ENCODE measurements at regions not wholly inside any gene's neighbourhood (a gene's known extent, or its start where the extent isn't known, plus 50 kb on each side); places are given as distances from the start of the nearest gene placed in this dataset.

GRCh38 chr20:39381595-39381994 lies 419.5 kb downstream of the DHX35 start:
- DNase-seq (ENCODE audit: low read depth), result no peak

DNA sequence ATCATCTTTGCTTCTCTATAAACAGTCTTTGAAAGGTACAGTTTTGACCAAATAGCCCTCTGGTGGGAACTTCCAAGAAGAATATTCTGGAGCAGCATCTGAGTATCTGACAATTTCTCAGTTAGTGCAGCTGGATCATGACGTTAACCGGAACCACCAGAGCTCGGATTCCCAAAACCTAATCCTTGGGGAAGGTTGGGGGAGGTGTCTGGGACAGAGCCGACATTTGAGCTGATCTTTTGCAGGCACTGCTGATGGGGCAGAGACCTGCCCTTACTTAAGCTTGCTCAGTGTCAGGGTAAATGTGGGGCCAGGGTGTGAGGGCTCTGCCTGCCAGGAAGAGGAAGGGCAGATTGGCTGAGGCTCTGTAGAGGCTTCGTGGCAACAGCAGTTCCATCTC lies 416.6 kb downstream of the DHX35 start:
- no peak for DNase-seq (ENCODE audit: low read depth)

DNA sequence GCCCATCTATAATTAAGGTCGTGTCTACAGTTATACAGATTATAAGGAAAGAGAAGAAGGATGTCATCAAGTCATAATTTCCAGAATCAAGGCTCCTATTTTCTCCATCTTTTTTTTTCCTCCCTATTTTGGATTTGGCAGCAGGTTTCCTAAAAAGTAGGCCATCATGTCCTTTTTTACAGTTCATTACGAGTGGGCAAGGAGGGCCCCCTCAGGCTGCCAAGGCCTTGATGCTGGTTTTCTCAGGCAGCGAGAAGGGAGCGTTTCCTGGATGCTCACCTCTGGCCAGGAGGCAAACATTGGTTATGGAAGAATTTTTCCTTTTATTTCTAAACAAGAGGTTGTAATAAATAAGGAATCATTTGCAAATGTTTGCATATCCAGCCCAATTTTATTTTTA lies 414.6 kb downstream of the DHX35 start:
- no peak for DNase-seq (ENCODE audit: low read depth)

DNA sequence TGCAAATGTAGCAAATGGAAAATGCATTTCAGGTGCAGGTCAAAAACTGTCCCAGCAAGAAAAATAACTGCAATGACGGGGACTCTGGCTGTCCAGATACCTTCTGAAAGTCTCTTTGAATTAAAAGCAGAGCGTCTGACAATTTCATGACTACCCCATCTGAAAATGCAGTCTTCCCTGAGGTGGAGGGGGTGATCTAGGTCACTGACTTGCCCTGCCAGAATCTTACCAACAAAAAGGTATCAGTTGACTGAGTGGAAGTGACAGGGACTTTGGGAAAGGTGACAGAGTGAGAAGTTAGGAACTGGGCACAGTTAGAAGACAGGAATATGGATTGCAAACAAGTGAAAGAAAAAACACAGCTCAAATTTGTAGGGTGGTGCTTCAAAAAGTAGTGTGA lies 402.2 kb downstream of the DHX35 start:
- no peak for DNase-seq (ENCODE audit: low read depth)

GRCh38 chr20:39359981-39360620 lies 398.0 kb downstream of the DHX35 start:
- no peak for DNase-seq (ENCODE audit: low read depth)

GRCh38 chr20:39358052-39358451 lies 395.9 kb downstream of the DHX35 start:
- no peak for DNase-seq (ENCODE audit: low read depth)

- no peak for DNase-seq (ENCODE audit: low read depth)
These were observed 394.8 kb downstream of the DHX35 start for GRCh38 chr20:39356908-39357307.

- no peak for DNase-seq (ENCODE audit: low read depth)
These were observed 387.1 kb downstream of the DHX35 start for GRCh38 chr20:39349240-39349639.

GRCh38 chr20:39347626-39348025 lies 385.5 kb downstream of the DHX35 start:
- no peak for DNase-seq (ENCODE audit: low read depth)

GRCh38 chr20:39342463-39342862 lies 380.3 kb downstream of the DHX35 start:
- DNase-seq (ENCODE audit: low read depth), result no peak

- no peak for DNase-seq (ENCODE audit: low read depth)
These were observed 376.6 kb downstream of the DHX35 start for GRCh38 chr20:39338469-39339376.

- no peak for DNase-seq (ENCODE audit: low read depth)
These were observed 371.1 kb downstream of the DHX35 start for GRCh38 chr20:39333211-39333610.

DNA sequence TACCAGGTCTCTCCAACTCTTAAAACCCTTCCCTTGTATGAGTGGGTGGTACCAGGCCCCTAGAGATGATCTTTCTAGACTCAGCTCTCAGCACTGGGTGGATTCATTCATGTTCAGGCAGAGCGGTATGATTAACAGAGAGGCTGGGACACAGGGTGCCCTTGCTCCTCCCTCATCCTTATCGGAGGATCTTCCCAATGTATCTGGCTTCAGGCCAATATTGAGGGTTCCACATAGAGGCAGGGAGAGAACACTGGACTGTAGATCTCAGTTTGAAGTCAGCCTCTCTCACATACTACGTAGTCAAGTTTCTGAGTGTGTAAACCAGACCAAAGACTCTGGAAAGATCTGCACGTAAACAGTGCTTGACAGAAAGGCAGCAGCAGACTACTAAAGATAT lies 366.2 kb downstream of the DHX35 start:
- DNase-seq (ENCODE audit: low read depth), result no peak

- no peak for DNase-seq (ENCODE audit: low read depth)
These were observed 363.9 kb downstream of the DHX35 start for GRCh38 chr20:39326050-39326449.

DNA sequence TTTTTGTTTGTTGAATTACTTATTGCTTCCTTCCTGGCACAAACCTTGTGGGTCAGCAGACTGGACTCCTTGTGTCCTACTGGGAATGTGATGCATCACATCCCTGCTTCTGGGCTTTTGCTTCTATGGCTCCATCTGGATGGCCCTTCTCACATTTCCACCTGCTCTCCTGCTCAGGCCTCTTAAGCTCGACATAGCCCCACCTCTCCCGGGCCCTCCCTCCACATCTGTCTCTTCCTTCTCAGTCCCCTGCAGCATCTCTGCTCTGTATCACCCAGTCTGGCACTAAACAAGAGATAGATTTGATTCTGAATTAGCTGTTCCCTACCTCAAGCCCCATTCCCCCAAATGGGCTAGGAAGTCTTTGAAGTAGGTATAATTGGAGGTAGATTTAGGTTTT lies 356.8 kb downstream of the DHX35 start:
- DNase-seq (ENCODE audit: low read depth), result no peak

- no peak for DNase-seq (ENCODE audit: low read depth)
These were observed 350.5 kb downstream of the DHX35 start for GRCh38 chr20:39312676-39313075.

- DNase-seq (ENCODE audit: low read depth), result no peak
These were observed 349.8 kb downstream of the DHX35 start for GRCh38 chr20:39311851-39312506.

DNA sequence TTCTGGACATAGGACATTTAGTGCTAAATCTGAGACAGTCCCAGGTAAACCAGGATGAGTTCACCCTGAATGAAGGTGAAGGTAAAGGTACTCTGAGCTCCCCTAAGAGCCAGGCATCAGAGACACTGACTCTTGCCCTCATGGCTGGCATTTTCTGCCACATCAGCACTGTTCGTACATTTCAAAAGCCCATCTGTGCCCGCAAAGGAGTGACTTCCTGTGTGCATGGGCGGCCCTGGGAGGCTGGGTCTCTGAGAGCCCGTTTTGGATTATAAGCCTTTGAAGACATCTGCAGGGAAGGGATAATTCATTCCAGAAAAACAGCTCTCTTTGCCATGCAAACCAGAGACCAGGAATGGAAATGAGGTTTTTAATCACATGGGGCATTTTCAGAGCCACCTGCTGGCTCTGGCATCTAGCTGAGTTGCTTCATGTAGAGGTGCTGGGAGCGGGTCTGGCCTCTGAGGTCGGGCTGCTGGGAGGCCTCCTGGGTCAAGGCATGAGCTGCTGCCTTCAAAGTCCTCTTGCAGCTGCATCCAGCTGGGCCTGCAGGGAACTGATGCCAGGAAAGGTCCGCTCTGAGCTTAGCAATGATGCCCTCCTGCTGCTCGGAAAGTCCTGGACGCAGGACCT lies 348.3 kb downstream of the DHX35 start:
- DNase-seq (ENCODE audit: low read depth), result no peak

- DNase-seq (ENCODE audit: low read depth), result no peak
These were observed 347.3 kb downstream of the DHX35 start for GRCh38 chr20:39309458-39309857.

GRCh38 chr20:39302312-39302711 lies 340.2 kb downstream of the DHX35 start:
- no peak for DNase-seq (ENCODE audit: low read depth)

DNA sequence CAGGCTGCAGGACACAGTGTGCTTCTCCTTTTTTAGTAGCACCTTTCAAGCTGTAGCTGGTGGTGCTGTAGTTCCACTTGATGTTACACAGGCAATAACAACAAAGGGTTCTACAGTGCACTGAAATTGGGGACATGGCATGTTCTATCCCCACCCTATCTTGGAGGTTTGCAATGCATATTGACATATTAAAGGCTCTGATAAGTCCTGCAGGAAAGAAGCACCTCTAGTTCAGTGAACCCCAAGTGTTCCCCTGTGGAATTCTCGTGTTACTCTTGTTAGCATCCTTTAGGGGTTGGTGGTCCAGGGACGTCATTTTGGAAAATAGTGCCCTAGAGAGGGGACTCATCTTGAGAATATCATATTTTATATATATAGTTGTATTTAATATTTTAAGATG lies 337.6 kb downstream of the DHX35 start:
- no peak for DNase-seq (ENCODE audit: low read depth)
